HL-60 (cell line): ENCODE measurements at regions not wholly inside any gene's neighbourhood (a gene's known extent, or its start where the extent isn't known, plus 50 kb on each side); places are given as distances from the start of the nearest gene placed in this dataset.
"Not testable (repeated sequence)": the region's sequence is repeated elsewhere in the genome, so short reads cannot be mapped to it uniquely, and the experiment has no call there.

ENCODE experiments used
- DNase-seq, 2 experiments: peaks; one replicate each; pipeline ENCODE4 v3.0.0-alpha.2; 2010 to 2020; ENCODE audit warnings: low read depth in 1 of 2, low spot score in 1 of 2
- H3K27ac ChIP-seq: fragments of 250-450 bp; sonication (Bioruptor Pico); replicated peaks from 2 replicates; pipeline ENCODE4 v1.5.1; 2020; ENCODE audit warnings: mild to moderate bottlenecking, moderate library complexity
- H3K27me3 ChIP-seq: fragments of 250-450 bp; sonication (Bioruptor Pico); 2 replicates; pipeline ENCODE4 v1.5.1; 2021; ENCODE audit warnings: mild to moderate bottlenecking, moderate library complexity; ENCODE audit not compliant: insufficient read depth, poor library complexity, severe bottlenecking
- H3K4me3 ChIP-seq: replicated peaks from 2 replicates; pipeline ENCODE4 v1.5.1; 2011; ENCODE audit warnings: mild to moderate bottlenecking, control low read depth, low read length; ENCODE audit not compliant: insufficient read depth
- CTCF ChIP-seq: IDR thresholded peaks from one replicate; pipeline ENCODE4 v1.5.1; 2011; ENCODE audit warnings: low read length, control low read depth, inconsistent platforms; ENCODE audit not compliant: insufficient read depth
- GABPA ChIP-seq: IDR thresholded peaks from 2 replicates; pipeline ENCODE4 v1.6.1; 2012; ENCODE audit warnings: low read depth
- POLR2AphosphoS5 ChIP-seq: IDR thresholded peaks from 2 replicates; pipeline ENCODE4 v1.6.1; 2012; ENCODE audit warnings: low read depth
- REST ChIP-seq: IDR thresholded peaks from 2 replicates; pipeline ENCODE4 v1.6.1; 2012; ENCODE audit warnings: low read depth; ENCODE audit not compliant: insufficient replicate concordance
- SPI1 ChIP-seq: IDR thresholded peaks from 2 replicates; pipeline ENCODE4 v1.6.1; 2012; ENCODE audit warnings: low read depth, mild to moderate bottlenecking, borderline replicate concordance

GRCh38 chr2:210998334-210998733 lies 441.9 kb downstream of the CPS1 start:
- no peak for DNase-seq
- H3K4me3 ChIP-seq = no peak overlapping the region
- TF ChIP-seq CTCF = no peak
- no peak for TF ChIP-seq SPI1
- TF ChIP-seq GABPA = no peak
- no peak for TF ChIP-seq POLR2AphosphoS5
- H3K27ac ChIP-seq = no peak overlapping the region
- H3K27me3 ChIP-seq = no peaks in the 10 kb centered on the region

GRCh38 chr2:211014376-211014775 lies 458.0 kb downstream of the CPS1 start:
- DNase-seq = no peak
- TF ChIP-seq REST = no peak
- no peak for TF ChIP-seq POLR2AphosphoS5
- peak; percentile 67; the same call in 1 of the 2 replicates for TF ChIP-seq SPI1
- no peak overlapping the region for H3K27ac ChIP-seq
- no peaks in the 10 kb centered on the region for H3K27me3 ChIP-seq
- H3K4me3 ChIP-seq = no peak overlapping the region

GRCh38 chr2:211014906-211015305 lies 458.5 kb downstream of the CPS1 start:
- Histone ChIP-seq H3K4me3 (no peak overlapping the region), H3K27ac (no peak overlapping the region), H3K27me3 (no peaks in the 10 kb centered on the region)
- no peak for DNase-seq
- TF ChIP-seq SPI1 (no peak), CTCF (no peak), POLR2AphosphoS5 (no peak)

GRCh38 chr2:211025089-211025488 lies 468.7 kb downstream of the CPS1 start:
- not testable (repeated sequence) for H3K27ac ChIP-seq, DNase-seq, H3K4me3 ChIP-seq, H3K27me3 ChIP-seq

- TF ChIP-seq REST (no peak), GABPA (no peak)
- no peak for DNase-seq
- H3K4me3 ChIP-seq = no peak overlapping the region
- no peak overlapping the region for H3K27ac ChIP-seq
- no peaks in the 10 kb centered on the region for H3K27me3 ChIP-seq
These were observed 469.7 kb downstream of the CPS1 start for GRCh38 chr2:211026109-211026508.

- TF ChIP-seq REST (no peak), POLR2AphosphoS5 (no peak), CTCF (no peak), SPI1 (no peak), GABPA (no peak)
- Histone ChIP-seq H3K4me3 (no peak overlapping the region), H3K27me3 (no peaks in the 10 kb centered on the region), H3K27ac (no peak overlapping the region)
- no peak for DNase-seq
These were observed 471.6 kb downstream of the CPS1 start for GRCh38 chr2:211027976-211028375.
